Effector memory CD4-positive, alpha-beta T cell (primary cell): ENCODE measurements at regions not wholly inside any gene's neighbourhood (a gene's known extent, or its start where the extent isn't known, plus 50 kb on each side); places are given as distances from the start of the nearest gene placed in this dataset.

ENCODE experiments used
- DNase-seq, 3 donors: peaks; one replicate each; pipeline ENCODE4 v3.0.0-alpha.2; 2020
- H3K27ac ChIP-seq: 2 replicates; pipeline ENCODE4 v1.7.0; 2013; ENCODE audit warnings: mild to moderate bottlenecking, low read length, moderate library complexity; ENCODE audit not compliant: insufficient read depth, poor library complexity, severe bottlenecking
- H3K27me3 ChIP-seq: replicated peaks from 2 replicates; pipeline ENCODE4 v1.7.0; 2013; ENCODE audit warnings: mild to moderate bottlenecking, low read length; ENCODE audit not compliant: insufficient read depth, control insufficient read depth, poor library complexity, severe bottlenecking
- H3K36me3 ChIP-seq: 2 replicates; pipeline ENCODE4 v1.7.0; 2013; ENCODE audit warnings: mild to moderate bottlenecking, low read length, moderate library complexity; ENCODE audit not compliant: control insufficient read depth, insufficient read depth
- H3K4me1 ChIP-seq: 2 replicates; pipeline ENCODE4 v1.7.0; 2013; ENCODE audit warnings: low read length, mild to moderate bottlenecking; ENCODE audit not compliant: control insufficient read depth, insufficient read depth, poor library complexity, severe bottlenecking
- H3K4me3 ChIP-seq: 2 replicates; pipeline ENCODE4 v1.7.0; 2013; ENCODE audit warnings: low read length, low read depth, mild to moderate bottlenecking; ENCODE audit not compliant: insufficient read depth, poor library complexity, severe bottlenecking
- H3K9me3 ChIP-seq: 2 replicates; pipeline ENCODE4 v1.7.0; 2013; ENCODE audit warnings: mild to moderate bottlenecking, low read length, moderate library complexity; ENCODE audit not compliant: control insufficient read depth

DNA sequence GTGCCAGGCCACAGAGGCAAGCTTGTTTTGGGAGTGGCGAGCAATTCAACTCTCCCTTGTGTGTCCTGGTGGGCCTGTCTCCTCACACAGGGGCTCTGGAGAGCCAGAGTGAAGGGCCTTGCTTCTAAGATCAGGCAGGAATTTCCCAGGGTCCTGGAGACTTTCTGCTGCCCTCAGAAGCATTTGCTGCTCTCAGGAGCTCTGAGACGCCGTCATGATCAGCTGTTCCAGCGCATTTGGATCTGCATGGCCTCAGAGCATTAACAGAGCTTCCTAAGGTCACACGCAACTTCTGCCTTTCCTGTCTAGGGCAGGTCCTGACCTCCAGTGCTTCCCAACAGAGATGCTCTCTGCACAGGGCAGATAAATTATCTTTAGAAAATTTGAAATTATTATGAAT lies 52.2 kb upstream of the C10orf90 start:
- Histone ChIP-seq H3K36me3 (no peaks in the 10 kb centered on the region), H3K4me1 (no peaks in the 10 kb centered on the region), H3K4me3 (no peak overlapping the region), H3K27ac (no peak overlapping the region), H3K27me3 (no peaks in the 10 kb centered on the region), H3K9me3 (no peaks in the 10 kb centered on the region)
- no peak for DNase-seq

DNA sequence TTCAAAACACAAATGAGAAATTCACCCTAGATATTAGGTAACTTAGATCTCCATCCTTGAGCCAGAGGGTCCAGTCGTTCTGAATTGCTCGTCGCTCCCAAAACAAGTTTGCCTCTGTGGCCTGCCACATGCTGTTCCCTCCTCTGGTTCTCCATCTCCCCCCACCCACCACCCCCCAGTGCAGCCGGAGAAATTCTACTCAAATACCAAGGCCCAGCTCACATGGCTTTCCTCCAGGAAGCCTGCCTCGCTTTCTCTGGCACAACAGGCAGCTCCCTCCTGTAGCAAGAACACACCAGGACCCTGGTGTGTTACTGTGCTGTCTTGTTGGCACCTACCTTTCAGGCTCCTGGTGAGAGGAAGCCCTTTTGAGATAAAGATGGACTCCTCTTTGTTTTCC lies 52.7 kb upstream of the C10orf90 start:
- no peaks in the 10 kb centered on the region for H3K9me3 ChIP-seq
- no peak overlapping the region for H3K4me3 ChIP-seq
- H3K36me3 ChIP-seq, result no peaks in the 10 kb centered on the region
- H3K27me3 ChIP-seq, result no peaks in the 10 kb centered on the region
- no peak for DNase-seq
- no peak overlapping the region for H3K27ac ChIP-seq
- H3K4me1 ChIP-seq, result no peaks in the 10 kb centered on the region

DNA sequence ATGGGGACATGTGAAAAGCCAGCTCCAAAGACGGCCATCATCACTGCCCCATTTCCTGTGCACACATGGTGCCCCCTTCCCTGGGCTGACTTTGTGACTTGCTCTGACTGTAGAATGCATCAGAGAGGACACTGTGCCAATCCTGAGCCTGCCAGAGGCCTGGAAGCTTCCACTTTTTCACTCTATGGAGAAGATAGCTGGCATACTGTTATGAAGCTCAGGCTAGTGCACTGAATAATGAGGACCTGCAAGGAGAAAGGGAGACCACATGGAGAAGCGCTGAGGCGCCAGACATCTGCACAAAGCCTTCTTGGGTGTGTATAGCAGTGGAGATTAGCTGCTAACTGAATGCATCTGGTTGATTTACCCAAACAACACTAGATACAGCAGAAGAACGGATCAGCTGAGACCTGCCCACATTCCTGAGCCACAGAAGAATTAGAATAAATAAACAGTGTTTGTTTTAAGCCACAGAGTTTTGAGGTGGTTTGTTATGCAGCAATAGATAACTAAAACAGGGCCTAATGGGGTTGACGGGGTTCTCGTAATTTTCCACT lies 58.9 kb upstream of the C10orf90 start:
- Histone ChIP-seq H3K9me3 (no peaks in the 10 kb centered on the region), H3K4me1 (no peaks in the 10 kb centered on the region), H3K36me3 (no peaks in the 10 kb centered on the region), H3K27ac (no peak overlapping the region), H3K4me3 (no peak overlapping the region), H3K27me3 (no peaks in the 10 kb centered on the region)
- no peak for DNase-seq

DNA sequence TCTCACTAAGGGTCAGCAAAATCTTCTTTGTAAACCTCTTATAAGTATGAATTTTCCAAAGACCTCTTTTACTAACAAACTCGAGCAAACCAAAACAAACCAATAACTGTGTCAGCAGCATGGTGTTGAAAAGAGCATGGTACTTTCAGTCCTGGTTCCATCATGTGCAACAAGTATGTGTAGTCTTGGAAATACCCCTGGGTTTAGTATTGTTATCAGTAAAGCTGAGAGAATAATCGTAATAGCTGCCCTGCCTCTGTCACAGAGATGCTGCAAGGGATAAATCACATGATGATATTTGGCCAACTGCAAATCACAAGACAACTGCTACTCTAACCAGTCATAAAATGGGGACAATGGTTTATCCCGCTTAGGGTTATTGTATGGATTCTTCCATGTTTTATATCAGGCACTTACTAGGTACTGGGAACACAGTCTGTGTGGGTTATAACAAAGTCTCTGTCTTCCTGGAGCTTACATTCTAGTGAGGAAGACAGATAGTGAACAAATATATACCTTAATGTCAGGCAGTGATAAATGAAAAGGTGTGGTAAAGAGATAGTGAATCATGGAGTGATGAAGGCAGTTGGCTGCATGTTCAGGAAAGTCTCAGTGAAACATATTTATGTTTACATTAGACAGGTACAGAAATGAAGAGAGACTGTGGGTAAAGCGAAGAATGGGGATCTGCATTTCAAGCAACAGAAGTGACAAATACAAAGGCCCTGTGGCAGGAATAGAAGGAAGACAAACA lies 60.5 kb upstream of the C10orf90 start:
- H3K36me3 ChIP-seq, result no peaks in the 10 kb centered on the region
- no peak overlapping the region for H3K27ac ChIP-seq
- DNase-seq, result no peak
- no peaks in the 10 kb centered on the region for H3K27me3 ChIP-seq
- H3K4me3 ChIP-seq, result no peak overlapping the region
- H3K9me3 ChIP-seq, result no peaks in the 10 kb centered on the region
- H3K4me1 ChIP-seq, result no peaks in the 10 kb centered on the region

DNA sequence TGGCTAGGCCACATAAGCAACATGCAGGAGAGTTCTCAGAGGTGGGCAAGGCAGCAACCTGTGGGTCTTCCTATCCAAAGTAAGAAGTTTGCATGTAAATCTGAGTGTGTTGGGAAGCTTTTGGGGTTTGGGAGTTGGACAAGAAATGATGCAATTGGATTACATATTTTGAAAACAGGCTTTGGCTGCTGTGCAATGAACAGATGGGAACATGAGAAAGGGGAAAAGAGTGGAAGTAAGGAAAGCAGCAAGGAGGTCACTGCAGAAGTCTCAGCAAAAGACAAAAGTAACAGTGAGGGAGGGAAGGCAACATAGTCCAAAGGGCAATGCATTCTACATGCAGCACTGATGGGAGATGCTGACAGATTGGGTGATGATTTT lies 61.1 kb upstream of the C10orf90 start:
- no peak overlapping the region for H3K4me3 ChIP-seq
- no peak for DNase-seq
- H3K9me3 ChIP-seq, result no peaks in the 10 kb centered on the region
- no peaks in the 10 kb centered on the region for H3K36me3 ChIP-seq
- no peaks in the 10 kb centered on the region for H3K4me1 ChIP-seq
- no peaks in the 10 kb centered on the region for H3K27me3 ChIP-seq
- H3K27ac ChIP-seq, result no peak overlapping the region

DNA sequence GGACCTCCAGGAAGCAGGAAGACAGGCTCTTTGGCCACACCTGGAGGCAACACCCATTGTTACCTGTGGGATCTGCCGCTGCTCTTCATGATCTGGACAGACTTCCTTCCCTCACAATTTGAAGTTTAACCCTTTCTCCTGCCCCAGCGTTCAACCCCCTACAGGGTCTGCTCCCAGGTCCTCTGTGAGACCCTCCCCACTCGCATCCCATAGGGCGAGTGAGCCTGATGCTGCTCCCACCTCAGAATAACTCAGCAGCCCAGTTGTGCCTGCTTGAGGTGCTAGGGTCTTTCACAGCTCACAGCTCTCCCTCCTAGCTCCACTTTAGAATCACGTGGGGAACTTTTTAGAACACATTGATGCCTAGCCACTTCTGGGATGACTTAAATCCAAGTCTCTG lies 61.8 kb upstream of the C10orf90 start:
- H3K4me1 ChIP-seq, result no peaks in the 10 kb centered on the region
- DNase-seq, result no peak
- H3K9me3 ChIP-seq, result no peaks in the 10 kb centered on the region

DNA sequence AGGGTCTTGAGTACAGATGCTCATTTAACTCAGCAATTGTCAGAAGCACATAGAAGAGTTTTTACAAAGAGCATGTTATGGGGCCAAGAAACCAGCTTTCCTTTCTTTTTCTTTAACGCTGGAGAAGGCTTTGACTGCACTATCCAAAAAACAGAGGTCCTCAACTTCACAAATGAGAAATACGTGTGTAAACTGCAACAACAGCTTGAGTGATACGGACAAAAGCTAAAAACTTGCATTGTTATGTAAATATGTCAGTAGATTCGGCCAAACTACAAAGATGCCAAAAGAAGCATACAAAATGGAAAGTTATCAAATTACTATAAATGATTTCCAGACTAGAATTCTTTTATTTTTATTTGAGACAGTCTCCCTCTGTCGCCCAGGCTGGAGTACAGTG lies 62.4 kb upstream of the C10orf90 start:
- no peaks in the 10 kb centered on the region for H3K4me1 ChIP-seq
- H3K36me3 ChIP-seq, result no peaks in the 10 kb centered on the region
- no peak overlapping the region for H3K4me3 ChIP-seq
- no peak overlapping the region for H3K27ac ChIP-seq
- no peak for DNase-seq
- H3K9me3 ChIP-seq, result no peaks in the 10 kb centered on the region
- H3K27me3 ChIP-seq, result no peaks in the 10 kb centered on the region

More for the DNA sequence above, 61.8 kb upstream of the C10orf90 start:
- H3K36me3 ChIP-seq, result no peaks in the 10 kb centered on the region
- no peak overlapping the region for H3K27ac ChIP-seq
- no peak overlapping the region for H3K4me3 ChIP-seq
- no peaks in the 10 kb centered on the region for H3K27me3 ChIP-seq

DNA sequence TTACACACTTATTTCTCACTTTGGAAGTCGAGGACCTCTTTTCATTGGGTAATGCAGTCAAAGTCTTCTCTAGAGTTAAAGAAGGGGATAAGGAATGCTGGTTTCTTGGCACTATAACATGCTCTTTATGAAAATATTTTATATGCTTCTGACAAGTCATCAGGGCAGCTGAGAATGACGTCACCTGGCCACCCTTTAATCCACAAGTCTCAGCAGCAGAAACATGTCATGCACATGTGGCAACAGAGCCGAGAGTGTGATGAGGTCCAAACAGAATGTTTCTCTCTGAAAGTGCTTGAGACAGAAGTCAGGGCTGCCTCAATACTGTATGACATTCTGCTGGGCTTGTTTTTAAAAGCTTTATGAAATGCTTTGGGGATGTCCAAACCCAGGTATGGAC lies 63.5 kb upstream of the C10orf90 start:
- Histone ChIP-seq H3K4me3 (no peak overlapping the region), H3K27me3 (no peaks in the 10 kb centered on the region), H3K36me3 (no peaks in the 10 kb centered on the region), H3K9me3 (no peaks in the 10 kb centered on the region), H3K27ac (no peak overlapping the region), H3K4me1 (no peaks in the 10 kb centered on the region)
- DNase-seq, result no peak

DNA sequence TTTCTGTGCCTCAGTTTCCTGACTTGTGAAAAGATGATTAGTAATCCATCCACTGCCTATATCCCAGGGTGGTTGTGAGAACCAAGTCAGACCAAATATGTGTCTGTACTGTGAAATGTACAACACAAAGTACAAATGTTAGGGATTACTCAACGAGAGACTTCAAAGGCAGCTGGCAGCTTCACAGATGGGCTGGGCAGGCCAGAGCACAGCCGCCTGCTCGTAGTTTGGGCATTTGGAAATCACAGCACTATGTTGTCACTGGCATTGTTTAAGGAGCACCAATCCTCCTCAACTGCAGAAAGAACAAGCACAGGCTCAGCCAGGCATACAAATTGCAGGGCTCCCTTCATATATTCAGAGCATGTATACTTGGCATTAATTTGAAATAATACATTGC lies 64.5 kb upstream of the C10orf90 start:
- H3K4me3 ChIP-seq, result no peak overlapping the region
- no peak for DNase-seq
- H3K27me3 ChIP-seq, result no peaks in the 10 kb centered on the region
- H3K9me3 ChIP-seq, result no peaks in the 10 kb centered on the region
- H3K36me3 ChIP-seq, result no peaks in the 10 kb centered on the region
- no peaks in the 10 kb centered on the region for H3K4me1 ChIP-seq
- no peak overlapping the region for H3K27ac ChIP-seq

DNA sequence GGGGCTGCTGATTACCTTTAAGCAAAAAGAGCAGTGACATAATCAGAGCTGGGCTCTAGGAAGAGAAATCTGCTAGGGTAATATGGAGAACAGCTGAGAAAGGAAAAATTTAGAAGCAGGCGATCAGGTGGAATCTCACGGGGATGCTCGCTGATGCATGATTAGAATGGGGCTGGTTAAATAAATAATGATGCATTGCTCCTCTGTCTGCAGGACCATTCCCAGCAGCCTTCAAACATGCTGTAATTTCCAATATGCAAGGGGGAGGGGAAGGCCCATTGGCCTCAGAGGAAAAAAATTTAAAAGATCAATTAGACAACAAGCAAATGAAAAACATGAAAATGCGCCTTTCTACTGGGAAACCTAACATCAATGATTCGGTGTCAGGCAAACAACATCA lies 65.6 kb upstream of the C10orf90 start:
- no peak for DNase-seq
- H3K27ac ChIP-seq, result no peak overlapping the region
- no peak overlapping the region for H3K4me3 ChIP-seq

More for the DNA sequence above, 65.6 kb upstream of the C10orf90 start:
- Histone ChIP-seq H3K4me1 (no peaks in the 10 kb centered on the region), H3K27me3 (no peaks in the 10 kb centered on the region), H3K9me3 (no peaks in the 10 kb centered on the region), H3K36me3 (no peaks in the 10 kb centered on the region)
